Smooth muscle cell (in vitro differentiated cells): ENCODE measurements at regions not wholly inside any gene's neighbourhood (a gene's known extent, or its start where the extent isn't known, plus 50 kb on each side); places are given as distances from the start of the nearest gene placed in this dataset.

Experiments
- DNase-seq: peaks from one replicate; lab custom pipeline; 2025; ENCODE audit not compliant: unreplicated experiment; lab: John Stamatoyannopoulos, UW
- H2AFZ ChIP-seq: fragments of 200-600 bp; sonication (generic); 2 replicates; pipeline ENCODE4 v1.6.0; 2016; ENCODE audit warnings: antibody characterized with exemption, low read depth, mild to moderate bottlenecking
- H3F3A ChIP-seq: fragments of 200-600 bp; sonication (generic); 2 replicates; pipeline ENCODE4 v1.6.0; 2017; ENCODE audit warnings: antibody characterized with exemption, low read depth
- H3K27ac ChIP-seq: fragments of 200-600 bp; sonication (generic); 2 replicates; pipeline ENCODE4 v1.5.1; 2016; ENCODE audit warnings: low read depth, mild to moderate bottlenecking
- H3K27me3 ChIP-seq: fragments of 200-600 bp; sonication (generic); 2 replicates; pipeline ENCODE4 v1.6.1; 2016; ENCODE audit warnings: low read depth, mild to moderate bottlenecking
- H3K36me3 ChIP-seq: fragments of 200-600 bp; sonication (generic); 2 replicates; pipeline ENCODE4 v1.5.1; 2016; ENCODE audit warnings: low read depth
- H3K4me1 ChIP-seq: fragments of 200-600 bp; sonication (generic); 2 replicates; pipeline ENCODE4 v1.5.1; 2016; ENCODE audit warnings: low read depth
- H3K4me2 ChIP-seq: fragments of 200-600 bp; sonication (generic); 2 replicates; pipeline ENCODE4 v1.6.0; 2016; ENCODE audit warnings: mild to moderate bottlenecking
- H3K4me3 ChIP-seq: fragments of 200-600 bp; sonication (generic); 2 replicates; pipeline ENCODE4 v1.5.1; 2016; ENCODE audit warnings: mild to moderate bottlenecking
- H3K79me2 ChIP-seq: fragments of 200-600 bp; sonication (generic); 2 replicates; pipeline ENCODE4 v1.6.0; 2016; ENCODE audit warnings: low read depth, mild to moderate bottlenecking
- H3K9ac ChIP-seq: fragments of 200-600 bp; sonication (generic); 2 replicates; pipeline ENCODE4 v1.6.0; 2016; ENCODE audit warnings: low read depth
- H3K9me3 ChIP-seq: fragments of 200-600 bp; sonication (generic); replicated peaks from 2 replicates; pipeline ENCODE4 v1.5.1; 2016; ENCODE audit warnings: low read depth
- H4K20me1 ChIP-seq: fragments of 200-600 bp; sonication (generic); 2 replicates; pipeline ENCODE4 v1.6.0; 2016; ENCODE audit warnings: low read depth
- WGBS: methylation state at CpG from one replicate; pipeline ENCODE4 v1.1.7; 2016; ENCODE audit warnings: low lambda C conversion rate; 5-methylcytosine and 5-hydroxymethylcytosine counted together
- TF ChIP-seq, protein P1 (sequence below): fragments of 200-600 bp; sonication (generic); IDR thresholded peaks from 2 replicates; pipeline ENCODE4 v1.5.1; 2017; ENCODE audit warnings: borderline replicate concordance, mild to moderate bottlenecking, antibody characterized with exemption; ENCODE audit not compliant: insufficient read depth, poor library complexity, severe bottlenecking

DNA sequence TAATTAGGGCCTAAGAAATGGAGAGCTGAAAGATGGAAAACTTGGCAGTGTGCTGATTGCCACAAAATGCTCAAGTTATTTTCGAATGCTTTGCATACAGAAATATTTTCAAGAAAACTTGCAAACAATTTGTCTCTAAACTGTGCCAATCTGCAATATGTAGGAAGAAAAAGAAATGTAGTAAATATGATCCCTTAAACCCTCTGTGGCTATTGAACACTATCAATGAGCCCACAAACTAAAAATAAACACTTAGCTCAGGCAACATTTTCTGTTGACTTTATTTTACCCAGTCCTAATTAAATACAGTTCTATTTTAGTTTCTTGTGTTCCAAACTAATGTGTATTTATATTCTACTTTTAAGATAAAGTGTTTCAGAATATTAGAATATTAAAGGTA is 342.1 kb downstream of the SEMA3D start:
- Histone ChIP-seq H3K9me3 (no peaks in the 10 kb centered on the region), H3K36me3 (no peaks in the 10 kb centered on the region), H2AFZ (no peak overlapping the region), H3K4me1 (no peaks in the 10 kb centered on the region), H3K27me3 (no peaks in the 10 kb centered on the region), H3K4me2 (no peak overlapping the region), H3K9ac (no peak overlapping the region), H3K79me2 (no peaks in the 10 kb centered on the region), H4K20me1 (no peaks in the 10 kb centered on the region), H3K27ac (no peak overlapping the region), H3F3A (no peaks in the 10 kb centered on the region), H3K4me3 (no peak overlapping the region)
- 97% methylated on average over 1 of the region's 1 CpG for WGBS
- TF ChIP-seq, protein P1, sequence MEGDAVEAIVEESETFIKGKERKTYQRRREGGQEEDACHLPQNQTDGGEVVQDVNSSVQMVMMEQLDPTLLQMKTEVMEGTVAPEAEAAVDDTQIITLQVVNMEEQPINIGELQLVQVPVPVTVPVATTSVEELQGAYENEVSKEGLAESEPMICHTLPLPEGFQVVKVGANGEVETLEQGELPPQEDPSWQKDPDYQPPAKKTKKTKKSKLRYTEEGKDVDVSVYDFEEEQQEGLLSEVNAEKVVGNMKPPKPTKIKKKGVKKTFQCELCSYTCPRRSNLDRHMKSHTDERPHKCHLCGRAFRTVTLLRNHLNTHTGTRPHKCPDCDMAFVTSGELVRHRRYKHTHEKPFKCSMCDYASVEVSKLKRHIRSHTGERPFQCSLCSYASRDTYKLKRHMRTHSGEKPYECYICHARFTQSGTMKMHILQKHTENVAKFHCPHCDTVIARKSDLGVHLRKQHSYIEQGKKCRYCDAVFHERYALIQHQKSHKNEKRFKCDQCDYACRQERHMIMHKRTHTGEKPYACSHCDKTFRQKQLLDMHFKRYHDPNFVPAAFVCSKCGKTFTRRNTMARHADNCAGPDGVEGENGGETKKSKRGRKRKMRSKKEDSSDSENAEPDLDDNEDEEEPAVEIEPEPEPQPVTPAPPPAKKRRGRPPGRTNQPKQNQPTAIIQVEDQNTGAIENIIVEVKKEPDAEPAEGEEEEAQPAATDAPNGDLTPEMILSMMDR: no peak
- no peak for DNase-seq

DNA sequence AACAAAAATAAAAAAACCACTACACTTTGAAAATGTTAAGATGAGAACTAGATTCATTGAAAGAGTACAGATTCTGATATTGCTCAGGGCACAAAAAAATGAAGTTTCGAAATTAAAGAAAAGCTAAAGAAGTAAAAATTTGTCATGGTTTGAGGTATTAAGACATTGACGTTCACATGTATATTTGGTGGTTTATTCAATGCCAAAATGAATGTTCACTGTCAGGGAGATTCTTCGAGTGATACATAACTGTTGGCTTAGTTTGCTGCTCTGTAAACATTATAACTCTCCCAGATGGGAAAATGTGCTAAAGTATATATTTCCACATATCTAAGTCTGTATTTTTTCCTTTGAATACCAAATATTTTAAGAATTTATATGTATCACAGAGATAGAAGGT is 345.0 kb downstream of the SEMA3D start:
- no peaks in the 10 kb centered on the region for H3K79me2 ChIP-seq
- TF ChIP-seq, protein P1: no peak
- no peak overlapping the region for H3K4me2 ChIP-seq
- no peak overlapping the region for H3K4me3 ChIP-seq
- H3K9ac ChIP-seq: no peak overlapping the region
- no peak overlapping the region for H3K27ac ChIP-seq
- H3K27me3 ChIP-seq: no peaks in the 10 kb centered on the region
- H3K4me1 ChIP-seq: no peaks in the 10 kb centered on the region
- H3K9me3 ChIP-seq: no peaks in the 10 kb centered on the region
- WGBS: 85% methylated on average over 3 of the region's 3 CpGs
- H4K20me1 ChIP-seq: no peaks in the 10 kb centered on the region
- no peaks in the 10 kb centered on the region for H3K36me3 ChIP-seq
- no peaks in the 10 kb centered on the region for H3F3A ChIP-seq
- no peak for DNase-seq
- H2AFZ ChIP-seq: no peak overlapping the region

DNA sequence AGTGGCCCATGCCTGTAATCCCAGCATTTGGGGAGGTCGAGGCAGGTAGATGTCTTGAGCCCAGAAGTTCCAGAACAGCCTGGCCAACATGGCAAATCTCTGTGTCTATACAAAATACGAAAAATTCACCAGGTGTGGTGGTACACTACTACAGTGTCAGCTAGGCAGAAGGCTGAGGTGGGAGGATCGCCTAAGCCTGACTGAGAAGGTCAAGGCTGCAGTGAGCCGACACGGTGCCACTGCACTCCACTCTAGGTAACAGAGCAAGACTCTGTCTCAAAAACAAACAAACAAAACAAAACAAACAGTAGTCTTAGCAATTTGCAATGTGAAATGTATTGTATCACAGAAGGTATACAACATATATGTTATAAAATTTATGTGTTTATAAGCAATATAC is 348.0 kb downstream of the SEMA3D start:
- H3K4me2 ChIP-seq: no peak overlapping the region
- H3F3A ChIP-seq: no peaks in the 10 kb centered on the region
- H3K79me2 ChIP-seq: no peaks in the 10 kb centered on the region
- no peaks in the 10 kb centered on the region for H3K27me3 ChIP-seq
- WGBS: 83% methylated on average over 5 of the region's 5 CpGs
- no peaks in the 10 kb centered on the region for H3K36me3 ChIP-seq
- H3K9me3 ChIP-seq: no peaks in the 10 kb centered on the region
- DNase-seq: no peak
- no peak overlapping the region for H3K4me3 ChIP-seq
- no peak overlapping the region for H2AFZ ChIP-seq
- H3K9ac ChIP-seq: no peak overlapping the region
- TF ChIP-seq, protein P1: no peak
- no peak overlapping the region for H3K27ac ChIP-seq
- H4K20me1 ChIP-seq: no peaks in the 10 kb centered on the region
- no peaks in the 10 kb centered on the region for H3K4me1 ChIP-seq

DNA sequence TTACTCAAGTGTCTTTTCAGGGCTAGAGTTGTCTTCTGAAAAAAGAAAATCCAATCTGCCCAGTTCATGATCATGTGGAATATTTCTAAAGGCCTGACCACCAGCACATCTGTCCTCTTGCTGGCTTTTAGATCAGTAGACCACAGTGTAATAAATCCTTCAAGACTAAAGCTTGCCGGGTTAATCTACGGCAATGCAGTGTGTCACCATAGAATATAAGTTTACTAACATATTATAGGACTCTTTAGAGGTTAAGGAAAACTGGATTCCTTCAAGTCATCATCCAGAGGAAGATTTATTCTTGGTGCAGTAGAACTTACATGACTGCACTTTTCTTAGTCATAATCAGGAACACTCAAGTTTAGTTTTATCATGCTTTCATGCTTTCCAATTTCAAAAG is 349.5 kb downstream of the SEMA3D start:
- no peak overlapping the region for H3K4me3 ChIP-seq
- no peaks in the 10 kb centered on the region for H3K79me2 ChIP-seq
- no peaks in the 10 kb centered on the region for H3K36me3 ChIP-seq
- H3K27ac ChIP-seq: no peak overlapping the region
- no peak overlapping the region for H2AFZ ChIP-seq
- 74% methylated on average over 2 of the region's 2 CpGs for WGBS
- no peak overlapping the region for H3K9ac ChIP-seq
- no peaks in the 10 kb centered on the region for H3K9me3 ChIP-seq
- H3K27me3 ChIP-seq: no peaks in the 10 kb centered on the region
- H3K4me1 ChIP-seq: no peaks in the 10 kb centered on the region
- no peaks in the 10 kb centered on the region for H3F3A ChIP-seq
- DNase-seq: no peak
- H3K4me2 ChIP-seq: no peak overlapping the region
- TF ChIP-seq, protein P1: no peak
- no peaks in the 10 kb centered on the region for H4K20me1 ChIP-seq
